Activated CD4-positive, alpha-beta T cell treated with anti-CD3 and anti-CD28 coated beads, Interleukin-2, amount 50 U/mL, for 24 hours (primary cell): ENCODE measurements at regions not wholly inside any gene's neighbourhood (a gene's known extent, or its start where the extent isn't known, plus 50 kb on each side); places are given as distances from the start of the nearest gene placed in this dataset.

Experiments
- DNase-seq, 2 donors: peaks; one replicate each; pipeline ENCODE4 v3.0.0-alpha.2; 2020; ENCODE audit warnings: low read depth in 1 of 2, low spot score in 1 of 2

- no peak for DNase-seq
These were observed 294.0 kb downstream of the SEC61B start for GRCh38 chr9:99515895-99516656.

GRCh38 chr9:99516657-99517049 lies 294.6 kb downstream of the SEC61B start:
- DNase-seq = no peak

GRCh38 chr9:99523838-99524237 lies 297.8 kb upstream of the NR4A3 start:
- no peak for DNase-seq

- DNase-seq = no peak
These were observed 290.4 kb upstream of the NR4A3 start for GRCh38 chr9:99531313-99531712.

DNA sequence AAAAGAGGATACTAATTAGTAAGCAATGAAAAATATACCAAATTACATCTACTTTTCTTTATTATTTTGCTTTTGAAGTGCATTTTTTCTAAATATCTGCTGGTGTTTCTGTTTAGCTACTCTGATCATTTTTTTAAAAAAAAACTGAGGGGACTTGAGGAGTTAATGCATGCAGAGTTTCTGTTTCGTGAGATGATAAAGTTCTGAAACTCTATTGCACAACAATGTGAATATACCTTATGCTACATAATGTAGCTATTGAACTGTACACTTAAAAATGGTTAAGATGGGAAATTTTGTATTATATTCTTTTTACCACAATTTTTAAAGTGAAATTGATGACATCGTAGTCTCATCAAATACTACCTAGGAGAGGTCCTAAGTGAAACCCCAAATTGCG lies 288.3 kb upstream of the NR4A3 start:
- DNase-seq = no peak

DNA sequence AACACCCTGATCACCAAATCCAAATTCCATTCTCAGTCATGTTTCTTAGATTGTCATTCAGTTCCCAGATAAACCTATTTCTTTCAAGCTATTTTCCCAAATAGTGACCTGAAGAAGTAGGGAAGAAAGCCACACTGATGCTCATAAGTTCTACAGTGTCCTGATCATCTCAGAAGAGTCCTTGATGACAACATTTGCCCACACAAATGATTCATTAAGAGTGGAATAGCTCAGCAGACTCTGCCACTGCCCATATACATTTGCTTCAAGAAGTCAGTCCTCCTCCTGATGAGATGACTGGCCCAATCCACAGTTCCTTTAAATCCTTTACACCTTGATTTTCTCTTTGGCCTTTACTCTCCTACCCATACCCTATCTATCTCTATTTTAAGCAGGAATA lies 283.7 kb upstream of the NR4A3 start:
- no peak for DNase-seq

- no peak for DNase-seq
These were observed 277.2 kb upstream of the NR4A3 start for GRCh38 chr9:99544526-99544925.

GRCh38 chr9:99549441-99549840 lies 272.2 kb upstream of the NR4A3 start:
- no peak for DNase-seq

- DNase-seq = no peak
These were observed 265.9 kb upstream of the NR4A3 start for GRCh38 chr9:99555792-99556191.

DNA sequence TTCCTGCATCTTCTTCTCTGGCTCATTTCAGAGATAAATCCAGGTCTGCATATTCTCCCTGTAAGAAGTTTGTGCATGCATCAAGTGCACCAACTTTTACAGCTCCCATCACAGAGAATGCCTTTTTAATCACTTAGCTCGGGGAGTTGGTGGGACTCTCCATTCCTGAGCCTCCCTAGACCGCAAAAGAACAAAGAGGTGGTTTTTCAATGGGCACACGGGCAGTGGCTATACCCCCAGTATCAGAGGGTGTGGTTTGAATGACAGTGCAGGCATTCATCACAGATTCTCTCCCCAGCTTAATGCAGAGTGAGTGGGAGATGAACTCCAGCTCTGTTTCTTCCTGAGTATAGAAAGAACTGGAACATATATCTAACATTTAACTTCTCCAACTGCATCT lies 264.7 kb upstream of the NR4A3 start:
- no peak for DNase-seq

DNA sequence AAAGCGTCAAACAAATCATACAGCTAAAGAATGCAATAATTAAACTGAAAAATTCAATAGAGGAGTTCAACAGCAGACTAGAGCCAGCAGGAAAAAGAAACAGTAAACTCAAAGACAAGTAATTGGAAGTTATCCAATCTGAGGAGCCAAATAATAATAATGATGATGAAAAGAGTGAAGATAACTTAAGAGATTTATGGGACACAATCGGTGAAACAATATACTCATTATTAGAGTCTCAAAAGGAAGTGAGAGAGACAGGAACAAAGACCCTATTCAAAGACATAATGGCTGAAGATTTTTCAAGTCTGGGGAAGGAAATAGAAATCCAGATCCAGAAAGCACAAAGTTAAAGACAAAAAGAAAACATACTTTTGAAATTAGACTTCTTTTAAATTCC lies 263.9 kb upstream of the NR4A3 start:
- DNase-seq = no peak

GRCh38 chr9:99559776-99560175 lies 261.9 kb upstream of the NR4A3 start:
- DNase-seq = no peak

DNA sequence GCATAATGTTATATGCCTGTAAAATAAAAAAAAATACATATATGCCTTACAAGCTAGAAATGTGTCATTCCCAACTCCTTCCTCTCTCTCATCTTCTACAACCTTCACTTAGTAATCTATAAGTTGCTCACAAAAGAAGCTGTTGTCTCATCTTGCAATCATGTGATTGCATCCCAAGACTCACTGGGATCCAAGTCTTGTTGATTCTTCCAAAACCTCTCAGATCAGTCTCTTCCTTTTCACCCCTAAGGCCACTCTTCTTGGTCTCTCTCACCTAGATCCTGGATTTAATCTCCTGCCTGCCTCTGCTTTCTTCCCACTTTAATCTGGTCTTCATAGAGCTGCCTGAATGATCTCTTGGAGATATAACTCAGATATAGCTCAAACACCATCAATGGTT lies 261.1 kb upstream of the NR4A3 start:
- no peak for DNase-seq

- no peak for DNase-seq
These were observed 260.2 kb upstream of the NR4A3 start for GRCh38 chr9:99561509-99561917.

DNA sequence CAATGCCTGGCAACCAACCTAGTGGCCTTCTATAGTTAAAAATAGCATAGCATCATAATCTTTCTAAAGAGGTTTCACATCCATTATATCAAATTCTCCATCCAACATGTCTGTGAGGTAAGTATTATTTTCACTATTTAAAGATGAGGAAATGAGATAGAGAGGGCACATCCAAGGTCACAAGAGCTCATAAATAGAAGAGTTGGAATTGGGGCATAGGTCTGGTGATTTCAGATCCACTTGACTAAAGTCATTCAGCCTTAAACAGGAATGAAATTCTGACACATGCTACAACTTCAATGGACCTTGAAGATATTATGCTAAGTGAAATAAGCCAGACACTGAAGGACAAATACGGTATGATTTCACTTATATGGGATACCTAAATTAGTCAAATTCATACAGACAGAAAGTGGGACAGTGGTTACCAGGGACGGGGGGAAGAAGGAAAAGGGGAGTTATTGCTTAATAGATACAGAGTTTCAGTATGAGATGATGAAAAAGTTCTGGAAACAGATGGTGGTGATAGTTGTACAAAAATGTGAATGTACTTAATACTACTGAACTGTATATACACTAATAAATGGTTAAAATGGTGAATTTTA lies 259.6 kb upstream of the NR4A3 start:
- DNase-seq = no peak

DNA sequence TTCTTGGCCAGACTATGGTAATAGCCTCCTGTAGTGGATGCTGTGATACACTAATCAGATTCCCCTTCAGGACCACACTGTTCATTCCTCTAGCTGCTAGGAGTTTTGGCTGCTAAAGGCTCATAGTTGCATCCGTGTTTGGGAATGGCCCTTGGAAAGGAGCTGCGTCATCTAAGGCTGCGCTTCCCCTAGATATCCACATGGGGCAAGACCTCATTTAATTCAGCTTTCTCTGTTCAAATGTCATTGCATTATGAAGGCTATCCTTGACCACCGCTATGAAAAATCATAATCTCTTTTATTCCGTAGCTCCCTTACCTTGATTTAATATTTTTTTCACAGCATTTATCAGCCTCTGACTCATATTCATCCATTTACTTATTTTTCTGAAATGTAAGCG lies 258.3 kb upstream of the NR4A3 start:
- DNase-seq = no peak

- no peak for DNase-seq
These were observed 256.5 kb upstream of the NR4A3 start for GRCh38 chr9:99565203-99565602.

- DNase-seq = no peak
These were observed 254.2 kb upstream of the NR4A3 start for GRCh38 chr9:99567436-99567835.

DNA sequence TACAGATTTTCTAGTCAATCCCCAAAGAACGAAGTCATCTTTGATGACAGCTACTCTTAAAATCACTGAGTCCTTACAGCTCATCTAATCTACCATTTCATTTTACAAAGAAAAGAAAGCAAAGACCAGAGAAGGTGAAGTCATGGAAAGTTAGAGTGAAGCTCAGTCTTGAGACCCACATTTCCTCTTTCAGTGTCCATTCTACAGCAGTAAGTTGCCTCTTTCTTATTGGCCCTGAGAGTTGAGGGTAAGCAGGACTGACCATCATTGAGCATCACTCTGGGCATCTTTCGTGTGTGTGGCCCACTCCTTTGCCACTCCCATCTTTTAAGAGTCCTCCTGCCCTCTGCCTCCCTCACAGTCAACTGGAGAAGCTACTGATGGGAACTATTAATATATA lies 251.8 kb upstream of the NR4A3 start:
- DNase-seq = no peak

- no peak for DNase-seq
These were observed 249.1 kb upstream of the NR4A3 start for GRCh38 chr9:99572567-99572966.

DNA sequence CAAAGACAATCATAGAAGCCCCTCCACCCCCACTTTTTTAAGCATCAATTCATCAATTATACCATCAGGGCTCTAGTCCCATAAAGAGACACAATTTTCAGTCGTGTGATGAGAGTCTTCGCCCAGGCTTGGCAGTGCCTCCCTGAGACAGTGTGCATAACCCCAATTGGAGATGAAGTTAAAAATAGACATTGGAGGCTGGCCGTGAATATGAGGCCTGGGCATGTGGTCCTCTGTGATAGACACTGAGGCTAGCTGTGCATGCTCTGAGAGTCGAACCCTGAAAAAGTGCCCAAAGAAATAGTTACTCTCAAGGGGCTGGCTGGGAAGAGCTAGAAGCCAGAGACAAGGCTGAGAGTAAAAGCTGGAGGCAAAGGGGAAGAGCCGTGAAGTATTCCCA lies 248.6 kb upstream of the NR4A3 start:
- DNase-seq = no peak

DNA sequence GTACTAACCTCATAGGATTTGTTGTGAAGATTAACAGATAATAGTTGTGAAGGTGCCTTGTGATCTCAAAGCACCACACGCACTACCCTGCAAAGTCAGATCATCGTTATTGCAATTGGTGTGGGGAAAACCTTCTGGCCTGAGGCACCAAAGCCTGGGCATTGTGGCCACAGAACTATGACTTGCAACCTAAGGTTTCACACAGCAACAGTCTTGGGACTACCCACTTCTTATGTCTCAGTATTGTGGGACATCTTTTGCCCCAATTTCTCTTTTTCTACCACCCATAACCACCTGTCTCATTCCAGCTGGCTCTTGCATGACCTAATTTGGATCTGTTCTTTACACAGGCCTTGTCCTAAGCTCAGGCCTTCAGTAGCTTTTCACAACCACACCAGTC lies 247.8 kb upstream of the NR4A3 start:
- no peak for DNase-seq

DNA sequence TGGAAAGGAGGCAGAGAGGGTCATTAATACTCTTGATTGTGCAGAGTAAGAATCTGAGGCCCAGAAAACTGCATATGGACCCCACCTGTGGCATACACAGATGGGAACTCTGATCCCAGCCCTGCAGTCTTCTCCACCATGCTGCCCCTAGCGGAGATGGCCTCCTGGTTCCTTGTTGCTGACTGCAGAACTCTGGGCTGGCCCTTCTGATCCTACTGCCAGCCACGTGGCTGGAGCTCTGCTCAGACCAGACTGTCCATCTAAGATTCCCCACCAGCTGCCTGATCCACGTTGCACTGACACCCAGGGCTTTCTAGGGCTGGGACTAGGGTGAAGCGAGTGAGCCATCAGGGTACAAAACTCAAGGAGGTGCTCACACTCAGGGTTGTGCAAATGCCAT lies 245.7 kb upstream of the NR4A3 start:
- no peak for DNase-seq
